H54 (cell line): ENCODE measurements at regions not wholly inside any gene's neighbourhood (a gene's known extent, or its start where the extent isn't known, plus 50 kb on each side); places are given as distances from the start of the nearest gene placed in this dataset.
A peak's percentile ranks its signal among the peaks of the same experiment; 100 is the strongest.
"Not testable (repeated sequence)": the region's sequence is repeated elsewhere in the genome, so short reads cannot be mapped to it uniquely, and the experiment has no call there.

ENCODE experiments used
- DNase-seq: peaks from one replicate; pipeline ENCODE4 v3.0.0; 2011; ENCODE audit warnings: low spot score, mixed read lengths; ENCODE audit not compliant: insufficient read length
- FAIRE-seq: peaks from 3 replicates; lab custom pipeline; 2011; peaks lifted over from hg19 to GRCh38; lab: Jason Lieb, UNC
- POLR2A ChIP-seq: IDR thresholded peaks from 2 replicates; pipeline ENCODE4 v1.6.1; 2011; ENCODE audit warnings: low read depth, mild to moderate bottlenecking, low read length

DNA sequence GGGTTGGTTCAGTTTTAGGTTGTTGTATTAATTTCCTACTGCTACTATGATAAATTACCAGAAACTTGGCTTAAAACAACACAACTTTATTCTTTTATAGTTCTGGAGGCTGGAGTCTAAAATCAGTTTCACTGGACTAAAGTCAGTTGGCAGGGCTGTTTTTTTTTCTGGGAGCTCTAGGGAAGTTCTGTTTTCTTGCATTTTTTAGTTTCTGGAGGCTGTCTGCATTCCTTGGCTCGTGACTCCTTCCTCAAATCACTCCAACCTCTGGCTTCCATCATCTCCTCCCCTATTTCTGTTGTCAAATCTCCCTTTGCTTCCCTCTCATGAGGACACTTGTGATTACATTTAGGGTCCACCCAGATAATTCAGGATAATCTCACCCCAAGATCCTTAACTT lies 51.3 kb upstream of the SUB1 start:
- no peak for FAIRE-seq
- no peak for TF ChIP-seq POLR2A

DNA sequence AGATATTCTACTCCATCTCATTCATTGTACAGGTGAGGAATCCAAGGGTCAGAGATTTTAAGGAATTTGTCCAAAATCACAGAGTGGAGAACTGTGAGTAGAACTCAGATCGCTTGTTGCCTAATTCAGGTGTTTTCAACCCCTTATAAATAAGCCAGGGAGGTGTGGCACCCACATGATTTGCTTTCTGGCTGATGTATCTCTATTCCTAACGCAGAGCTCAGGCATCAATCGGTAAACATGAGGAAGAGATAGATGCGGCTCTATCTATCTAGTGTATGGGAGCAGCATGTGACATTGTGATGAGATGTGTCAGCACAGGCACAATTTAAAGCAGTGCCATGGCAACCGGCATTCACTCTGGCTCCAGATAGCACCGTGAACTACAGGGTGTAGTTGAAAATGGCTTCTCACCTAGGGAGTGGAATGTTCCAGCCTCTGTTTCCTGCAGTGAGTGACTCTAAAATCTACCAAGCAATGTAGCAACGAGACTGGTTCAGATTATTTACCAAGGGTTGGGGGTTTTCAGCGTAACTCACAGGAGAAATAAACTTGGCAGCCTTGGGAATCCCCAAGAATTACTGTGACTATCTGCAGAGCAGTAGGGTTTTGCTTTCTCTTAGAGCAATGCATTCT lies 53.4 kb upstream of the SUB1 start:
- FAIRE-seq: peak; percentile 75
- no peak for TF ChIP-seq POLR2A

More for the DNA sequence above, 51.3 kb upstream of the SUB1 start:
- no peak for DNase-seq

DNA sequence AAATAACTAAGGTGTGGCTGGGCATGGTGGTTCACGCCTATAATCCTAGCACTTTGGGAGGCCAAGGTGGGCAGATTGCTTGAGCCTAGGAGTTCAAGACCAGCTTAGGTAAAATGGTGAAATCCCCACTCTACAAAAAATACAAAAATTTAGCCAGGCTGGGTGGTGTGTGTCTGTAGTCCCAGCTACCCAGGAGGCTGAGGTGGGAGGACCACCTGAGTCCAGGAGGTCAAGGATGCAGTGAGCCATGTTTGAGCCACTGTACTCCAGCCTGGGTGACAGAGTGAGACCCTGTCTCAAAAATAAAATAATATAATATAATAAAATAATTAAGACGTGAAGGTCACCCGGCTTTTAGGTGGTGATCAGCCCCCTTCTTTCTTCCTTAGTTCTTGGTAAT lies 58.0 kb upstream of the SUB1 start:
- not testable (repeated sequence) for DNase-seq, FAIRE-seq

More for the DNA sequence above, 53.4 kb upstream of the SUB1 start:
- peak; percentile 55 for DNase-seq

DNA sequence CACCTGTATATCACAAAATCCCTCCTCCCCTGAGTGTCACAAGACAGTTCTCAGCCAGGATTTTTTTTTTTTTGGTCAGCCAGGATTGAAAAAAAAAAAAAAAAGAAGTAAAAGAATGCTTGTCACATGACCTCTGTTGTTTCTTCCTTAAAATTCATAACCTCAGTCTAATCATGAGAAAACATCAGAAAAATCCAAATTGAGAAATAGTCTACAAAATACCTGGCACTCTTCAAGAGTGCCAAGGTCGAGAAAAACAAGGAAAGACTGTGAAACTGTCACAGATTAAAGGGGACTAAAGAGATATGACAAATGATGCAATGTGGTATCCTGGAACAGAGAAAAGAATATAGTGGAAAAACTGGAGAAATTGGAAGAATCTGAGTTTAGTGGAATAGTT lies 58.5 kb upstream of the SUB1 start:
- DNase-seq (no peak), FAIRE-seq (no peak)
- TF ChIP-seq POLR2A: no peak

DNA sequence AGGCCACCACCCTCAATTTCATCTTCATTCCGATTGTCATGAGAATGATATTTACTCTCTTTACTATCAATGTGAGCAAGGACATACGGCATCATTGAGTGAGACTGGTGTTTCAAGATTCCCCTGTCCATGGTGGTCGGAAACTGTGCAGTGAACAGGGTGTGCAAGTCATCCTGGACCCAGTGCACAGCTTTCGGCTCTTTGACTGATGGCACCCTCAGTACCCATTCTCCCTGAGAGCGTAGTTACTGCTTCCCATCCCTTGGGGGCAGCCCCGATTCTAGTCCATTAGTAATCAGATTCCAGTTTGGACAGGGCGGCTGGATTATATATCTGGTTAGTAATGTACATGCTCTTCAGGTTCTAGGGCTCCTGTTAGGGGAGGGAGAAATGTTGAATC lies 61.7 kb upstream of the SUB1 start:
- no peak for FAIRE-seq
- TF ChIP-seq POLR2A: no peak
- DNase-seq: no peak

DNA sequence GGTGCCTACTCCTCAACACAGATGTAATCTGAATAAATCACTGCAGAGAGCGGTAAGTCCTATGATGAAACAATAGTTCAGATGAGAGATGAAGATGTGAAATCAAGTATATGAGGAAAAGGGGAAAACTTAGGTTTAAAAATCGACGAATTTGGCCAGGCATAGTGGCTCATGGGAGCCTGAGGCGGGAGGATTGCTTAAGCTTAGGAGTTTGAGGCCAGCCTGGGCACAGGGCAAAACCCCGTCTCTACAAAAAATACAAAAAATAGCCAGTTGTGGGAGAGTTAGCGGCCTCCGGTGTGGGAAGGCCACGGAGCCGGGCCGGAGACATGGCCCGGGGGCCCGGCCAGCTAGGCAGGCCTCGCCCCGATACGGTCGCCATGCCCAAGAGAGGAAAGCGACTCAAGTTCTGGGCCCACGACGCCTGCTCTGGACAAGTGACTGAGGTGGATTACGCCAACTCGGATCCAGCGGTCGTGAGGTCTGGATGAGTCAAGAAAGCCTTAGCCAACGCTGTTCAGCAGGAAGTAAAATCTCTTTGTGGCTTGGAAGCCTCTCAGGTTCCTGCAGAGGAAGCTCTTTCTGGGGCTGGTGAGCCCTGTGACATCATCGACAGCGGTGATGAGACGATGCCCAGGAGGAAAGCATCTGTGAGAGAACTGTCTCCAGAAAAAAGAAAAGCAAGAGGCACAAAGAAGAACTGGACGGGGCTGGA lies 62.8 kb upstream of the SUB1 start:
- peak; percentile 92 for FAIRE-seq
- TF ChIP-seq POLR2A: no peak
- DNase-seq: peak; percentile 74

DNA sequence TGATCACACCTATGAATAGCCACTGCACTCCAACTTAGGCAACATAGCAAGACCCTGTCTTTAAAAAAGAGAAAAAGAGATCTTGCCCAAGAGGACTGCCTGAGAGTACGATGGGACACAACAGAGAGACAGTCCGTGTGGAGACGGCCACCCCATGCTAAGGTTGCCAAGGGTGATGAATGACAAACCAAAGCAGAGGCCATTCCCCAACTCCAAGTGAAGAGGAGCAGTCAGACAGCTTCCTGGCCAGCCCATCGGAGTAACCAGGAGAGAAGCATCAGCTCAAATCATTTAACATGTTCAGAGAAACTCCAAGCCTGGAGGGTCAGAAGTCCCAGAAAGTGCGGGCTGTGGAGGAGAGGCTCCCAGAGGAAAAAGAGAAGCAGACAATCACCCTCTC lies 63.9 kb upstream of the SUB1 start:
- TF ChIP-seq POLR2A: no peak
- no peak for FAIRE-seq
- DNase-seq: no peak

DNA sequence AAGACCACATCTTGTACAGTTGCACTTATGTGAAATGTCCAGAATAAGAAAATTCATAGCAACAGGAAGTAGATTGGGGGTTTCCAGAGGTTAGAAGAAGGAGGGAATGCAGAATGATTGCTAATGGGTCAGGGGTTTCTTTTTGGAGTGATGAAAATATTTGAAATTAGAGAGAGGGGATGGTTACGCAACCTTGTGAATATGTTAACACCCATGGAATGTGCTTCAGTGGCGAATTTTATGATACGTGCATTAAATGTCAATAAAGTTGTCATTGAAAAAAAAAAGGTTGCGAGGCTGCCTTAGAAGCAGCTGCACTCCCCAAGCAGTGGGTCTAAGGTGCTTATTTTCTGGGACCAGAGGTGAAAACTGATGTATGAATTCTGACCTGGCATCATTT lies 64.4 kb upstream of the SUB1 start:
- TF ChIP-seq POLR2A: no peak
- DNase-seq: no peak
- no peak for FAIRE-seq

DNA sequence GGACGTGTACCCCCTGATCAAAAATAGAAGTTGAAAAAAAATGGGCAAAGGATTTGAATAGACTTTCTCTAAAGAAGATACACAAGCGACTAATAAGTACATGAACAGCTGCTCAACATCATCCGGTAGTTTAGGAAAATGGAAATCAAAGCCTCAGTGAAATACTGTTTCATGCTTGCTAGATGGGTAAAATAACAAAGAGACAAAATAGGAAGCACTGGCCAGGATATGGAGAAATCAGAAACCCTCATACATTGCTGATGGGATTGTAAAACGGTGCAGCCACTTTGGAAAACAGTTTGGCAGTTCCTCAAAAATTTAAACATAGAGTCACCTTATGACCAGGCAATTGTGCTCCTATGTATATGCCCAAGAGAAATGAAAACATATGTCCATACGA lies 65.0 kb upstream of the SUB1 start:
- DNase-seq (no peak), FAIRE-seq (no peak)
- TF ChIP-seq POLR2A: no peak

DNA sequence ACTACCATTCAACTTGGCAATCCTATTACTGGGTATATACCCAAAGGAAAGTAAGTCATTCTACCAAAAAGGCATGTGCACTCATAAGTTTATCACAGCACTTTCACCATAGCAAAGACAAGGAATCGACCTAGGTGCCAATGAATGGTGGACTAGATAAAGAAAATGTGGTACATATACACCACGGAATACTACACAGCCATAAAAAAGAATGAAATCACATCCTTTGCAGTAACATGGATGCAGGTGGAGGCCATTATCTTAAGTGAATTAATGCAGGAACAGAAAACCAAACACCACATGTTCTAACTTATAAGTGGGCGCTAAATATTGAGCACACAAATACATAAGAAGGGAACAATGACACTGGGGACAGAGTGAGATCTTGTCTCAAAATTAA lies 65.8 kb upstream of the SUB1 start:
- DNase-seq: no peak
- TF ChIP-seq POLR2A: no peak
- FAIRE-seq: no peak

DNA sequence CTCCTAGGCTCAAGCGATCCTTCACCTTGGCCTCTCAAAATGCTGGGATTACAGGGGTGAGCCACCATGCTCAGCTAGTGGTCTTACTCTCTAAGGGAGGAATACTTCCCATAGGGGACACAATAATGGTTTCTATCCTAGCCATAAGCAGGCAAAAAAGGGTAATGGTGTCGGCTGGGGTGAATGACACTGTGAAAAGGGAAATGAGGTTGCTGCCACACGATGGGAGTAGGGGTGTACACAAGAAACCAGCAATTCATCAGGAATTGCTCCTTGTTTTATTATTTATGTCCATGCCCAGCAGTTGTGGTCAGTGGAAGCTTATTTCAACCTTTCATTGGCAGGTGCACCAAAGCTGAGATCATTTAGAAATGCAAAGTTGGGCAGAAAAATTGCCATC lies 70.3 kb upstream of the ZFR start:
- TF ChIP-seq POLR2A: no peak
- FAIRE-seq (no peak), DNase-seq (no peak)

DNA sequence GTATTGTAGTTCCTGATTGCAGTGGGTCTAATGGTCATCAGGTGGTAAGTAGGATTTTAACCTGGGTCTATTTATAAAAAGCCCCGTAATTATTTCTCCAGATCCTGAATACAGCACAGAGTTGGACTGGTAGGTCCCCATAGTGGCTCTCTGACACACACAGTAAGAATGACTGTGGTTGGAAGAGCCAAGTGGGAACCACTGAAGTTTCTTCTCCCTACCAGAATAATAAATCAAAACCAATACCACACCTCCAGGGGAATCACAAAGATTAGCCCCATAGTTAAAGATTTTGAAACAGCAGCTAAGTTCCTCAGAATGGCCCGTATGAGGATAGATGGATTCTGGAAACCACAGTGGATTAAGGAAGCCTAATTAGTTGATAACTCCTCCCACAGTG lies 68.4 kb upstream of the ZFR start:
- FAIRE-seq: no peak
- TF ChIP-seq POLR2A: no peak
- DNase-seq: no peak

DNA sequence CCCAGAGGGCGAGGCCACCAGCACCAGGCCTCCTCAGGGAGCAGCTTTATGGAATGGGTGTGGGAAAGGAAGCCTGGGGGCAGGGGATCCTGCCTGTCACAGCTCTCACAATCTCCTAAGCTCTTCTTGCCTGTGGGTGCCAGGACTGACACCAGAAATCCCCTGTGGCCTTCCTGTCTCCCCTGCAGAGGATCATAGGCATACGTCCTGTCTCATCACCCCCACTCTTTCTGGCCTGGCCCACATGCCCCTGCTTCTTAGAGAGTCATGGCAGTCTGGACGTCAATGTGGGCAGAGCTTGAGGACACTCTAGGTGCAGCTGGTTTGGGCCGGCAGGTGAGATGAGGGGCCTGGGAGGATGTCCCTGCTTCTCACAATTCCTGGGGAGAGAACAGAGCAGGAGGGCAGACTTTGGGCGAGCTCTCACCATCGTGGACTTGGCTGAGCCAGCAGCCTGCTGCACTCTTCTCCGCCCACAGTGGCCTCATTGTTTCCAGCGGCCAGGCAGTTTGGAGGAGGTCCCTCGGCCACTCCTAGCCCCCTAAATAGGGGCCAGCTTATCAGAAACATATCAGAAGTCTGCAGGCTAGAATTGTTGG lies 67.3 kb upstream of the ZFR start:
- FAIRE-seq (no peak), DNase-seq (no peak)
- TF ChIP-seq POLR2A: no peak

DNA sequence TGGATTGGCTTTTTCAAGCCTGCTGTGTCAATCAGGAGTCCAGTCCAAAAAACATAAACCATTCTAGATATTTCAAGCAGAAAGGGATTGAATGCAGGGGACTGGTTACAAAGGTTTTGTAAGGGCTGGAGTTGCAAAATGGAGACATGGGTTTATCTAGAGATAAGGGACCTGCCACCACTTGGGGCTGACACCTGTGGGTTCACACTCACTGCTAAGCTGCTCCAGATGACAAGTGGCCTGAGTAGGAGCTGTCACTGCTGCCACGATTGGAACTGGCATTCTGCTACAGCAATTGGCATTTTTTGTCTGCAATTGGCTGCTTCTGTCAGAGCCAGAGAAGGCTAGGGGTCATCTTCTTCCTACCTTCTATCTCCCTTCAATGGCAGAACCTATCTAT lies 66.3 kb upstream of the ZFR start:
- DNase-seq: no peak
- no peak for TF ChIP-seq POLR2A
- FAIRE-seq: no peak
